H9 (cell line): ENCODE measurements at regions not wholly inside any gene's neighbourhood (a gene's known extent, or its start where the extent isn't known, plus 50 kb on each side); places are given as distances from the start of the nearest gene placed in this dataset.

Source experiments
- DNase-seq: peaks from one replicate; pipeline ENCODE4 v3.0.0-alpha.2; 2017
- H2AFZ ChIP-seq: one replicate; pipeline ENCODE4 v1.6.1; 2013; ENCODE audit warnings: mild to moderate bottlenecking, low read length, control low read depth, moderate library complexity
- H2AK5ac ChIP-seq: 2 replicates; pipeline ENCODE4 v1.6.1; 2013; ENCODE audit warnings: low read length, control low read depth, mixed read lengths; ENCODE audit not compliant: insufficient read length
- H2BK120ac ChIP-seq: one replicate; pipeline ENCODE4 v1.6.1; 2013; ENCODE audit warnings: low read depth, mild to moderate bottlenecking, low read length, control low read depth, inconsistent platforms; ENCODE audit not compliant: poor library complexity, severe bottlenecking
- H2BK12ac ChIP-seq: 2 replicates; pipeline ENCODE4 v1.6.1; 2013; ENCODE audit warnings: low read length, control low read depth, mixed read lengths, low read depth; ENCODE audit not compliant: insufficient read length
- H2BK15ac ChIP-seq: 2 replicates; pipeline ENCODE4 v1.6.1; 2013; ENCODE audit warnings: low read depth, low read length, control low read depth
- H2BK20ac ChIP-seq: one replicate; pipeline ENCODE4 v1.6.1; 2013; ENCODE audit warnings: low read depth, mild to moderate bottlenecking, low read length, control low read depth, inconsistent platforms; ENCODE audit not compliant: poor library complexity, severe bottlenecking
- H2BK5ac ChIP-seq: 2 replicates; pipeline ENCODE4 v1.6.1; 2013; ENCODE audit warnings: low read length, control low read depth, mixed read lengths; ENCODE audit not compliant: insufficient read length
- H3K14ac ChIP-seq: 2 replicates; pipeline ENCODE4 v1.6.1; 2013; ENCODE audit warnings: low read length, control low read depth; ENCODE audit not compliant: insufficient read depth
- H3K18ac ChIP-seq: 2 replicates; pipeline ENCODE4 v1.6.1; 2013; ENCODE audit warnings: low read depth, mild to moderate bottlenecking, mixed read lengths, low read length, control low read depth; ENCODE audit not compliant: insufficient read length
- H3K23ac ChIP-seq: 2 replicates; pipeline ENCODE4 v1.6.1; 2013; ENCODE audit warnings: low read length, control low read depth, mixed read lengths, low read depth; ENCODE audit not compliant: insufficient read length
- H3K23me2 ChIP-seq: 2 replicates; pipeline ENCODE4 v1.6.1; 2013; ENCODE audit warnings: low read depth, mild to moderate bottlenecking, mixed read lengths, low read length, control low read depth; ENCODE audit not compliant: insufficient read length, poor library complexity, severe bottlenecking
- H3K27ac ChIP-seq: 2 replicates; pipeline ENCODE4 v1.5.1; 2013; ENCODE audit warnings: low read length, control low read depth, mixed read lengths, low read depth; ENCODE audit not compliant: insufficient read length
- H3K27me3 ChIP-seq: 2 replicates; pipeline ENCODE4 v1.6.1; 2013; ENCODE audit warnings: low read length, control low read depth, inconsistent platforms; ENCODE audit not compliant: insufficient read depth
- H3K4ac ChIP-seq: 2 replicates; pipeline ENCODE4 v1.6.1; 2013; ENCODE audit warnings: low read depth, mild to moderate bottlenecking, control low read depth, inconsistent platforms, low read length, moderate library complexity
- H3K4me1 ChIP-seq: 2 replicates; pipeline ENCODE4 v1.6.1; 2013; ENCODE audit warnings: low read length, control low read depth, inconsistent platforms; ENCODE audit not compliant: insufficient read depth
- H3K4me2 ChIP-seq: 2 replicates; pipeline ENCODE4 v1.6.1; 2013; ENCODE audit warnings: low read length, control low read depth, mixed read lengths; ENCODE audit not compliant: insufficient read length, insufficient read depth
- H3K56ac ChIP-seq: 2 replicates; pipeline ENCODE4 v1.6.1; 2013; ENCODE audit warnings: low read depth, mild to moderate bottlenecking, mixed read lengths, low read length, control low read depth; ENCODE audit not compliant: insufficient read length
- H3K79me1 ChIP-seq: 2 replicates; pipeline ENCODE4 v1.6.1; 2013; ENCODE audit warnings: low read depth, mild to moderate bottlenecking, moderate library complexity, low read length, control low read depth, inconsistent platforms; ENCODE audit not compliant: insufficient read depth, poor library complexity, severe bottlenecking
- H3K79me2 ChIP-seq: 2 replicates; pipeline ENCODE4 v1.6.1; 2013; ENCODE audit warnings: low read length, control low read depth, inconsistent platforms; ENCODE audit not compliant: insufficient read depth
- H3K9ac ChIP-seq: 2 replicates; pipeline ENCODE4 v1.6.1; 2013; ENCODE audit warnings: low read length, control low read depth, mixed read lengths; ENCODE audit not compliant: insufficient read length; ENCODE audit errors: extremely low read depth
- H3K9me3 ChIP-seq: one replicate; pipeline ENCODE4 v1.6.1; 2013; ENCODE audit warnings: low read depth, low read length, inconsistent platforms; ENCODE audit not compliant: control insufficient read depth
- H3T11ph ChIP-seq: one replicate; pipeline ENCODE4 v1.6.1; 2013; ENCODE audit warnings: mild to moderate bottlenecking, low read length, control low read depth, inconsistent platforms
- H4K20me1 ChIP-seq: one replicate; pipeline ENCODE4 v1.6.1; 2013; ENCODE audit not compliant: control insufficient read depth, insufficient read length, insufficient read depth
- H4K5ac ChIP-seq: 2 replicates; pipeline ENCODE4 v1.6.1; 2013; ENCODE audit warnings: low read depth, mild to moderate bottlenecking, mixed read lengths, low read length, control low read depth; ENCODE audit not compliant: insufficient read length
- H4K8ac ChIP-seq: replicated peaks from 2 replicates; pipeline ENCODE4 v1.6.1; 2013; ENCODE audit warnings: low read length, control low read depth, mixed read lengths, low read depth; ENCODE audit not compliant: insufficient read length
- H4K91ac ChIP-seq: 2 replicates; pipeline ENCODE4 v1.6.1; 2013; ENCODE audit warnings: low read depth, mild to moderate bottlenecking, moderate library complexity, mixed read lengths, low read length, control low read depth; ENCODE audit not compliant: insufficient read length
- H3K27ac Mint-ChIP-seq, 3 experiments: 2 replicates in 2 of 3; 3 replicates in 1 of 3; pipeline ENCODE4 v1.8.0; 2020 to 2021; ENCODE audit warnings: mixed read lengths in 3 of 3, mild to moderate bottlenecking in 1 of 3, moderate library complexity in 1 of 3
- H3K27me3 Mint-ChIP-seq: 2 replicates; pipeline ENCODE4 v1.8.0; 2021; ENCODE audit warnings: low read depth, mild to moderate bottlenecking, moderate library complexity, mixed read lengths
- H3K36me3 Mint-ChIP-seq, 3 experiments: 2 replicates in 2 of 3; 3 replicates in 1 of 3; pipeline ENCODE4 v1.8.0; 2020 to 2021; ENCODE audit warnings: low read depth in 3 of 3, mixed read lengths in 3 of 3; ENCODE audit not compliant: insufficient read depth in 1 of 3
- H3K4me1 Mint-ChIP-seq, 2 experiments: 2 replicates each; pipeline ENCODE4 v1.8.0; 2020; ENCODE audit warnings: mixed read lengths in 2 of 2
- H3K4me3 Mint-ChIP-seq, 2 experiments: 2 replicates in 1 of 2; 3 replicates in 1 of 2; pipeline ENCODE4 v1.8.0; 2020 to 2021; ENCODE audit warnings: mild to moderate bottlenecking in 2 of 2, mixed read lengths in 2 of 2, moderate library complexity in 1 of 2
- H3K9me3 Mint-ChIP-seq, 2 experiments: 2 replicates in 1 of 2; 3 replicates in 1 of 2; pipeline ENCODE4 v1.8.0; 2020; ENCODE audit warnings: mild to moderate bottlenecking in 2 of 2, mixed read lengths in 2 of 2, moderate library complexity in 1 of 2
- CTCF ChIP-seq: fragments of 200-600 bp; sonication (generic); conservative IDR thresholded peaks from 3 replicates; pipeline ENCODE4 v1.8.0; 2021; ENCODE audit warnings: antibody characterized with exemption, mild to moderate bottlenecking
- WGBS: extraction: QIAGEN DNeasy Blood & Tissue Kit; methylation state at CpG from one replicate; pipeline ENCODE4 v1.1.7; 2013; ENCODE audit warnings: missing lambda C conversion rate, low lambda C conversion rate, mixed read lengths; ENCODE audit not compliant: insufficient read length; ENCODE audit errors: extremely low coverage; 5-methylcytosine and 5-hydroxymethylcytosine counted together

GRCh38 chr2:206846981-206847834 lies 81.8 kb downstream of the FASTKD2 start:
- H2BK12ac ChIP-seq: no peak overlapping the region
- no peaks in the 10 kb centered on the region for H4K20me1 ChIP-seq
- H2BK15ac ChIP-seq: 0 out of 2 replicates have a peak overlapping the region, but pooled peaks have one; percentile 1
- H2BK5ac ChIP-seq: no peak overlapping the region
- H3K56ac ChIP-seq: no peak overlapping the region
- no peaks in the 10 kb centered on the region for H3K9me3 ChIP-seq
- DNase-seq: no peak
- no peak overlapping the region for H3K23ac ChIP-seq
- no peak overlapping the region for H3K14ac ChIP-seq
- H4K8ac ChIP-seq: no peak overlapping the region
- H2BK120ac ChIP-seq: no peak overlapping the region
- no peak overlapping the region for H2AK5ac ChIP-seq
- no peak overlapping the region for H3T11ph ChIP-seq
- H3K27me3 ChIP-seq: no peaks in the 10 kb centered on the region
- Mint-ChIP-seq H3K27ac (no peak overlapping the region), H3K36me3 (no peaks in the 10 kb centered on the region), H3K4me3 (no peak overlapping the region), H3K9me3 (no peaks in the 10 kb centered on the region), H3K4me1 (no peaks in the 10 kb centered on the region), H3K27me3 (no peaks in the 10 kb centered on the region)
- no peaks in the 10 kb centered on the region for H3K79me1 ChIP-seq
- H3K23me2 ChIP-seq: no peaks in the 10 kb centered on the region
- no CpG with 5 or more reads among the region's 3 CpGs for WGBS
- no peak overlapping the region for H3K4ac ChIP-seq
- no peak overlapping the region for H4K5ac ChIP-seq
- H3K27ac ChIP-seq: no peak overlapping the region
- no peak overlapping the region for H2BK20ac ChIP-seq
- no peaks in the 10 kb centered on the region for H3K79me2 ChIP-seq
- no peak overlapping the region for H2AFZ ChIP-seq
- no peak overlapping the region for H3K18ac ChIP-seq
- TF ChIP-seq CTCF: no peak
- H3K9ac ChIP-seq: no peak overlapping the region
- H3K4me1 ChIP-seq: peaks cover 2% of the 10 kb centered on the region; the same call in 1 of the 2 replicates
- no peak overlapping the region for H4K91ac ChIP-seq
- H3K4me2 ChIP-seq: no peak overlapping the region
